ENCODE measurements at regions not wholly inside any gene's neighbourhood (a gene's known extent, or its start where the extent isn't known, plus 50 kb on each side); places are given as distances from the start of the nearest gene placed in this dataset.

DNA sequence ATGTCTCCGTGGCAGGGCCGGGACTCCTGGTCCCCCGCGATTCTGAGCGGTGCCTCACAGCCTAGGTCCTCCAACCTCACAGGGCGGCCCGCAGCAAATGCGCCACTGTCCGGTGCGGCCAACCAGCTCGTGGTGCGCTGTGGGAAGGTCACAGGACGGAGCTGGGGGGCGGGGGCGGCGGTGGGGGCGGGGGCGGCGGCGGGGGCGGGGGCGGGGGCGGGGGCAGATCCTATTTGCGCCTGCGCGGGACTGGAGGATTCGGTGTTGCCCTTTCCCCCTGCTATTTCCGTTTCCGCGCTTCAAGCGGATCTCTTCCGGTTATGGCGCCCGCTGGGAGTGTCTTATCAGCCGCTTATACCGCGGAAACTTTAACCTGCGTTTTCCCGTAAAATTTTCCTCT is 106.7 kb upstream of the SNRPN start:
- Histone ChIP-seq H3K27me3 (ENCODE audit: control insufficient read depth, extremely low read depth, insufficient read depth, low read length) (no peaks in the 10 kb centered on the region), H3K4me1 (ENCODE audit: control insufficient read depth, extremely low read depth, insufficient read depth, low read length) (no peaks in the 10 kb centered on the region), H3K4me3 (ENCODE audit: control insufficient read depth in 2 of 3, extremely low read depth in 1 of 3, insufficient read depth in 2 of 3, low read depth in 1 of 3, low read length in 3 of 3) (peak overlapping the region in 2 of 3 experiments; percentile 22)

DNA sequence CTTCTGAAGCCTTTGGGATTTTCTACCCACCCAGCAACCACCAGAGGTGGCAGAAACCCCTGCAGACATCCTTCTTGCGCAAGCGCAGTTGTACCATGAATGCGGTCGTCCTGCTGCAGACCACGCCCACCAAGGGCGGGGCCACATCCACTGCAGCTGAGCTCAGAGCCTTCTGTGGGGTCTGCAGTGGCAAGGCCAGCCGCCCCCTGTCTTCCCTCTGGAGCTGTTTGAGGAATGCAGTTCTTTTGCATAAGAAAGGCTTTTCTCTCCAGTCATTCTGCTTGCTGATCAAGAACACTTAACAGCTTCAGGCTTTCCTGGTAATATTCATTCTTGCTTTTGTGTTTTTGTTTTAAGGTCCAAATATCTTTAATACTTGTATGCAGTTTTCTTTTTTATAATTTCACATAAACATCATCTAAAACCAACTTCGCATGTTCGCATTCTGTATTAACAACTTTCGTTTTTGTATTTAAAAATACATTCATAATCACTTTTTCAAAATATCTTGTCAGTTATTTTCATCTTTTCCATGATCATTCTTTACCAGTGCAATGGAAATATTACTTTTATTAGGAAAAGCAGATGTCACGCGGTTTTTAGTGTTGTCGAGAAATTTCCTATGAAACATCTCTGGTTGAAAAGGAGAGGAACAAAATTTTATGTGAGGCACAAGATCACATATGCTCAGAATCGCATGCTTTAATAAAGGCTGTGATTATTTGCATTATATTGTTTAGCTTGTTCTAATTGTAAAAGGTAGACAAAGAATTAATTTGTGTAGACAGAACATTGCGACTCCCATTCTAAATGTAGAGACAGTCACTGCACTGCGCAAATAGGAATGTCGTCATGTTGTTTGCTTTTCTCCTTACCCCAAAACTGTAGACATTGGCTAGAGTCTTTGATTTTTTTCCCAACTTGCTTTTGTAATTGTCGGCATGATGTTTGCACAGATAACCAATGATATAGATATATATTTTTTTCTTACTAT is 98.1 kb upstream of the SNRPN start:
- no peak overlapping the region for H3K27ac ChIP-seq (ENCODE audit: control insufficient read depth, insufficient read depth, low read length)
- no peaks in the 10 kb centered on the region for H4K20me1 ChIP-seq (ENCODE audit: control insufficient read depth, extremely low read depth, insufficient read depth, low read length)
- no peak overlapping the region for H3K9ac ChIP-seq (ENCODE audit: control insufficient read depth, extremely low read depth, insufficient read depth, low read length)
- DNase-seq (ENCODE audit: low read depth, low spot score) (no peak), FAIRE-seq (no peak)
- H3K4me1 ChIP-seq (ENCODE audit: control insufficient read depth, extremely low read depth, insufficient read depth, low read length): no peaks in the 10 kb centered on the region
- H3K4me2 ChIP-seq (ENCODE audit: control insufficient read depth, extremely low read depth, insufficient read depth, low read depth, low read length): no peak overlapping the region
- H2AFZ ChIP-seq (ENCODE audit: control insufficient read depth, low read length): no peak overlapping the region
- dilution Hi-C loops (cut with MboI; ENCODE audit: extremely low pct_ligation_motif_present, low sequenced_read_pairs): no loop called here
- H3K36me3 ChIP-seq (ENCODE audit: control insufficient read depth in 2 of 2, extremely low read depth in 1 of 2, insufficient read depth in 2 of 2, low read length in 2 of 2): no peaks in the 10 kb centered on the region
- no peaks in the 10 kb centered on the region for H3K27me3 ChIP-seq (ENCODE audit: control insufficient read depth, extremely low read depth, insufficient read depth, low read length)
- no peak overlapping the region for H3K4me3 ChIP-seq (ENCODE audit: control insufficient read depth in 2 of 3, extremely low read depth in 1 of 3, insufficient read depth in 2 of 3, low read depth in 1 of 3, low read length in 3 of 3)
- H3K79me2 ChIP-seq (ENCODE audit: control insufficient read depth, insufficient read depth, low read length): no peaks in the 10 kb centered on the region
- no peaks in the 10 kb centered on the region for H3K9me3 ChIP-seq (ENCODE audit: control insufficient read depth, low read depth, low read length)
- no peaks in the 10 kb centered on the region for H3K9me1 ChIP-seq (ENCODE audit: control insufficient read depth, extremely low read depth, insufficient read depth, low read length)
- TF ChIP-seq, protein P1, sequence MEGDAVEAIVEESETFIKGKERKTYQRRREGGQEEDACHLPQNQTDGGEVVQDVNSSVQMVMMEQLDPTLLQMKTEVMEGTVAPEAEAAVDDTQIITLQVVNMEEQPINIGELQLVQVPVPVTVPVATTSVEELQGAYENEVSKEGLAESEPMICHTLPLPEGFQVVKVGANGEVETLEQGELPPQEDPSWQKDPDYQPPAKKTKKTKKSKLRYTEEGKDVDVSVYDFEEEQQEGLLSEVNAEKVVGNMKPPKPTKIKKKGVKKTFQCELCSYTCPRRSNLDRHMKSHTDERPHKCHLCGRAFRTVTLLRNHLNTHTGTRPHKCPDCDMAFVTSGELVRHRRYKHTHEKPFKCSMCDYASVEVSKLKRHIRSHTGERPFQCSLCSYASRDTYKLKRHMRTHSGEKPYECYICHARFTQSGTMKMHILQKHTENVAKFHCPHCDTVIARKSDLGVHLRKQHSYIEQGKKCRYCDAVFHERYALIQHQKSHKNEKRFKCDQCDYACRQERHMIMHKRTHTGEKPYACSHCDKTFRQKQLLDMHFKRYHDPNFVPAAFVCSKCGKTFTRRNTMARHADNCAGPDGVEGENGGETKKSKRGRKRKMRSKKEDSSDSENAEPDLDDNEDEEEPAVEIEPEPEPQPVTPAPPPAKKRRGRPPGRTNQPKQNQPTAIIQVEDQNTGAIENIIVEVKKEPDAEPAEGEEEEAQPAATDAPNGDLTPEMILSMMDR (optimal IDR thresholded peaks at IDR 0.05 in 1 of 3, IDR thresholded peaks at IDR 0.05 in 1 of 3, conservative IDR thresholded peaks at IDR 0.05 in 1 of 3; ENCODE audit: extremely low read depth in 1 of 3, insufficient read depth in 2 of 3, low read length in 3 of 3): no peak
- TF ChIP-seq EZH2 (IDR thresholded peaks at IDR 0.05; ENCODE audit: low read length): no peak

More for the DNA sequence above, 106.7 kb upstream of the SNRPN start:
- H3K9ac ChIP-seq (ENCODE audit: control insufficient read depth, extremely low read depth, insufficient read depth, low read length): no peak overlapping the region
- H3K79me2 ChIP-seq (ENCODE audit: control insufficient read depth, insufficient read depth, low read length): no peaks in the 10 kb centered on the region
- no peak overlapping the region for H3K4me2 ChIP-seq (ENCODE audit: control insufficient read depth, extremely low read depth, insufficient read depth, low read depth, low read length)
- no peaks in the 10 kb centered on the region for H3K36me3 ChIP-seq (ENCODE audit: control insufficient read depth in 2 of 2, extremely low read depth in 1 of 2, insufficient read depth in 2 of 2, low read length in 2 of 2)
- no peak for TF ChIP-seq EZH2 (IDR thresholded peaks at IDR 0.05; ENCODE audit: low read length)
- TF ChIP-seq, protein P1 (optimal IDR thresholded peaks at IDR 0.05 in 1 of 3, IDR thresholded peaks at IDR 0.05 in 1 of 3, conservative IDR thresholded peaks at IDR 0.05 in 1 of 3; ENCODE audit: extremely low read depth in 1 of 3, insufficient read depth in 2 of 3, low read length in 3 of 3): no peak
- no peaks in the 10 kb centered on the region for H4K20me1 ChIP-seq (ENCODE audit: control insufficient read depth, extremely low read depth, insufficient read depth, low read length)
- peak overlapping the region; percentile 46 for H2AFZ ChIP-seq (ENCODE audit: control insufficient read depth, low read length)
- FAIRE-seq: no peak
- H3K9me3 ChIP-seq (ENCODE audit: control insufficient read depth, low read depth, low read length): peaks cover 5% of the 10 kb centered on the region
- DNase-seq (ENCODE audit: low read depth, low spot score): no peak
- H3K27ac ChIP-seq (ENCODE audit: control insufficient read depth, insufficient read depth, low read length): no peak overlapping the region
- no peaks in the 10 kb centered on the region for H3K9me1 ChIP-seq (ENCODE audit: control insufficient read depth, extremely low read depth, insufficient read depth, low read length)
- dilution Hi-C loops (cut with MboI; ENCODE audit: extremely low pct_ligation_motif_present, low sequenced_read_pairs): no loop called here
